Ammon's horn (tissue), 1 donor: ENCODE measurements at regions not wholly inside any gene's neighbourhood (a gene's known extent, or its start where the extent isn't known, plus 50 kb on each side); places are given as distances from the start of the nearest gene placed in this dataset.

Experiments
- DNase-seq: peaks from one replicate; pipeline ENCODE4 v3.0.0-alpha.2; 2016; ENCODE audit warnings: low spot score

DNA sequence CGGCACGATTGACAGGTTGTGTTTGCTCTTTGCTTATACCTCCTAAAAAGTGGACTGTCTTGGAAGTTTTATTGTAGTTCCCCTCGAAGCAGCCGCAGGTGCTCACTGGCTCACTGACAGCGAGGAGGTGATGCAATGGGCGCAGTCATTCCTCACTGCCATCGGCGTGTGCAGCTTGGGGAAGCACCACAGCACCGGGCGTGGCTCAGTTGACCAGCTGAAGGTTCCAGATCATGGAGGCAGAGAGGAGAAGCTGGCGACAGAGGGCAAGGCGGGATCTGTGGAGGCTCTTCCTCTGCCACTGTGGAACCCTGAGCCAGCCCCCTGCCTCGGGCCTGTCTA lies 72.1 kb upstream of the TNRC6C start:
- DNase-seq = no peak

DNA sequence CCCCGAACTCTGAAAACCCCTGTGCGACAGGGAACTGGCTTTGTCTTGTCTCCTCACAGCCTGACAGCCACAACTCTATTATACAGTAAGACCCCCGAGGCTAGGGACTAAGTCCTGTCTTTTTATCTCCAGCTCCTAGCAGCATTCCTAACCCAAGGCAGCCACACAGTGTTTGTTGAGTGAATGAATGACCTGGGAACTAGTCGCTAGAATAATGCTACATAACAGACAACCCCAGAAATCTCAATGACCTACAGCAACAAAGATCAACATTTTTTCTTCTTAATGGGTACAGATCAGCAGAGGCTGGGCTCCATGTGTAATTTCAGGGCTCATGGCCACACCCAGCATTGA lies 71.4 kb upstream of the TNRC6C start:
- no peak for DNase-seq

DNA sequence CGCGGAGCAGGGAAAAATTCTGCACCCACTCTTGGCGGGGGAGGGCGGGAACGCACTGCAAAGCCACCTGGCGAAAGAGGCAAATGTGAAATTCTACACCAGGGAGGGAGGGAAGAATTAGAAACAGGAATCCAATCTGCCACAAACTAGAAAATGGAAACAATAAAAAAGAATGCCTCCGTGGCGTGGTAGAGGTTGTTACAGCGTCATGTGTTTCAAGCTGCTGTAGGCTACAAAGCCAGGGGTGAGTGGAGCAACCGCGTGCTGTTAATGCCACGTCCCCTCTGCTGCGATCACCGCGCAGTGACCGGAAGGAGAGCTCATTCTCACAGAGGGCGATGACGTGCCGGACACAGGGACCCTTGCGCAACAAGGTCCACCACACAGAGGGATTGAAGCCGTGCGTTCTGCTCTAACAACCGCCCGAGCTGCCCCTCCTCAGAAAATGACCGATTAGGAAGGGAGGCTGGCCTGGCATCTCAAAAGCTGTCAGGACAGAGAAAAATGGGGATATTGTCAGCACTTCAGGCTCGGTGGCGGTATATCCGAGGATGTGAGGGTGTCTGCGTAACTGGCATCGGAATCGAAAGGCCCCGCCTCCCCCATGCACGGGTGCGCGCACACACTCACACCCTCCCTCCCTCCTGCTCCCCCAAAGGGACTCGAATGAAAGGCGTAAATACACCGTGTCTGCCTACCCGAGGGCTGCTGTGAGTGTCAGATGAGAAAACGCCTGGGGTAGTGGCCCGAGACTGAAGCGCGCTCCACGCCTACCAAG lies 70.8 kb upstream of the TNRC6C start:
- peak; percentile 77 for DNase-seq

DNA sequence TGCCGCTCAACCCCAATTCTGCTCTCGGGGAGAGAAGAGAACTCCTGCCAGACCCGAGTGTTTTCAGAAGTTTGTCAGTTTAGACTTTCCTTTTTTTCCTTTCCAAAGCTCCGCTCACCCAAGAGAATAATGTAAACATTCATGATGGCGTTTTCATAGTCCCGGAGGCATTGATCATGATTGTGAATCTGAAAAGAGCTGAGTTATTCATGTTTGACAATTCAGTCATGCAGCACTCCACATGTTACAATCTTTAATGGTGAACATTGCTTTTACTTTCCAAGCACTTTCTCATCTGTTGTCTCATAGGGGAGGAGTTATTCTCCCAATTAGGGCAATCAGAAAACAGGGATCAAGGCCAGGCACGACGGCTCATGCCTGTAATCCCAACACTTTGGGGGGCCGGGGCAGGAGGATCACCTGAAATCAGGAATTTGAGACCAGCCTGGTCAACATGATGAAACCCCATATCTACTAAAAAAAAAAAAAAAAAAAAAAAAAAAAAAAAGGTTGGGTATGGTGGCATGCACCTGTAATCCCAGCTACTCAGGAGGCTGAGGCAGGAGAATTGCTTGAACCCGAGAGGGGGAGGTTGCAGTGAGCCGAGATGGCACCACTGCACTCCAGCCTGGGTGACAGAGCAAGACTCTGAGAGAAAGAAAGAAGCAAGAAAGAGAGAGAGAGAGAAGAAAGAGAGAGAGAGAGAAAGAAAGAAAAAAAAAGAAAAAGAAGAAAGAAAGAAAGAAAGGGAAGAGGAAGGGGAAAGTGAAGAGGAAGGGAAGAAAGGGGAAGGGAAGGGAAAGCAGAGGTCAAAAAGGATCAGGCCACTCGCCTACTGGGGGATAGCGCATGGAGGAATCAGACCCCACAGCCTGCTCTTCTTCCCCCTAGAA lies 70.0 kb upstream of the TNRC6C start:
- no peak for DNase-seq

DNA sequence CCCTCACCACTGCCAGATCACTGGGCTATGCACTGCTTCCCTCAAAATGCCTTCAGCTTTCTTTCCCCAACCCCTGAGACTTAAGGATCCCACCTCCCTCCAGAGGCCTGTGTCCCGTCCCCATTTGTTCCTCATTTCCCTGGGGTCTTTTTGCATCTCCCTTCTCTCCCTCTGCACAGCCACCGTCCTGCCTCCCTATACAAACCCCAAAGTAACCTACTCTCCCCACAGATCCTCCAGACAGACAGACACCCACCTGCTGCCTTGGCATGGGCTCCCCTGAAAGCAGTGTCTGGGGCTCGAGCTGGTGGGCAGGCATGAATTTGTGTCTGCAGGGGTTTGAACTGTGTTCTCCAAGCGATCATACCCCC lies 69.4 kb upstream of the TNRC6C start:
- no peak for DNase-seq

DNA sequence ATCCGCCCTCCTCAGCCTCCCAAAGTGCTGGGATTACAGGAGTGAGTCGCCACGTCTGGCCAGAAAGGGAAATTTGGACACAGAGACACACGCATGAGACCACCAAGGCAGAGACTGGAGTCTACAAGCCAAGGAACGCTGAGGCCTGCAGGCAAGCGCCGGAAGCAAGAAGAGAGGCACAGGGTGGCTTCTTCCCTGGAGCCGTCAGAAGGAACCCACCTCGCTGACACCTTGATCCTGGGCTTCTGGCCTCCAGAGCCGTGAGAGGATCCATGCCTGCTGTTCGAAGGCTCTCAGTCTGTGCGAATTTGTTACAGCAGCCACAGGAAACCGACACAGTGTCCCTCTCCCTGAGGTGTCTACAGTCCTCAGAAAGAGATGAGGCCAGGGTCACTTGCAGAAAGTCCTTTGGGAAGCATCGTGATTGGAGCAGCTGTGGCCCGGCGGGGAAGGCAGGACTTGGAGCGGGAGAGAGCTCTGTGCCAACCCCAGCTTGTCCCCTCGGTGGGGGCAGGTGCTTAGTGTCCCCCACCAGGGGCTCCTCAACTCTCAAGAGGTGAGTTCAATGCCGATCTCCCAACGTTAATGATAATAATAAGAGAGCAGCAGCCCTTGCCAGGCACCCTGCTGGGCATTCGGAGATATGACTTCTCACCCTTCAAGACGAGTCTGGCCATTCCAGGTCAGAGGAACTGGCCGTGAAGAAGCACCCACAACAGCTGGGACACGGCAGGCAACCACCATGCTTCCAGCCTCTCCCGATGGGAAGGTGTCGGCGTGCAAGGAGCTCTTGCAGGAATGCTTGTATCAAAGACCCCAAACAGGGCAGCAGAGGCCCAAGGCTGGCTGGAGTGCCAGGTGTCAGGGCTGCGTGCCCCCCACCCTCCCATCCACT lies 68.4 kb upstream of the TNRC6C start:
- DNase-seq = no peak

DNA sequence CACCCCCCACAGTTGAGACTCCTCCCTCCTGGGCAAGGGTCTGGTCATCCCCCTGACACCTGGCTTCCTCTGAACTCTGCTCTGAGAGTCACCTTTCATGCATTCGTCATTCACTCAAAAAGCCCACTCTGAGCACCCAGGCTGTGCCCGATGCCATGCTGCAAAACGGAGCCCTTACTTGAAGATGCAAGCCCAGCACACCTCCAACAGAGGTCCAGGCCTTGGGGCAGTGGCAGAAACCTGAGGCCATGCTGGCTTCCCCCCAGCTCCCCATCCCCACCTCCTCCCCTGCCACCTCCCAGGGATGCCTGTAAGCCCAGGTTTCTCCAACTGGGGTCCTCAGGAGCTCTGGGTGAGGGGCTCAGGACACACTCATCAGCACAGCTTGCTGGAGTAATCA lies 67.7 kb upstream of the TNRC6C start:
- DNase-seq = no peak

DNA sequence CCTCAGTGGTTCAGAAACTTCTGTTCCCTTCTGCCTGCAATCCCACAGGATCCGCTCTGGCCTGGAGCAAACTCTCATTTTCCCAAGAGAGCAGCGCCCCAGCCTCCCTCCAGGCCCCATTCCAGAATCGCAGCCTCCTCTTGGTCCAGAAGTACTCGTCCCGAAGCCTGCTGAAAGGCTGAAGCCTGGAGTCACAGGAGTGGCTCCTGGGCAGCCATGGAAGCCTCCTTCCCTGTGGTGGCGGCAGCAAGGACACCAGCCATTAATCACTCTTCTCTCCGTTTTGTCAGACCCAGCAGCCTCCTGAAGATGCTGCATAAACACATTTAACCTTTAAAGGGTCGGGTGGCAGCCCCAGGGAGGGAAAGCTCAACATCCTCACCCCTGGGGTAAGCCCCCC lies 66.9 kb upstream of the TNRC6C start:
- no peak for DNase-seq

DNA sequence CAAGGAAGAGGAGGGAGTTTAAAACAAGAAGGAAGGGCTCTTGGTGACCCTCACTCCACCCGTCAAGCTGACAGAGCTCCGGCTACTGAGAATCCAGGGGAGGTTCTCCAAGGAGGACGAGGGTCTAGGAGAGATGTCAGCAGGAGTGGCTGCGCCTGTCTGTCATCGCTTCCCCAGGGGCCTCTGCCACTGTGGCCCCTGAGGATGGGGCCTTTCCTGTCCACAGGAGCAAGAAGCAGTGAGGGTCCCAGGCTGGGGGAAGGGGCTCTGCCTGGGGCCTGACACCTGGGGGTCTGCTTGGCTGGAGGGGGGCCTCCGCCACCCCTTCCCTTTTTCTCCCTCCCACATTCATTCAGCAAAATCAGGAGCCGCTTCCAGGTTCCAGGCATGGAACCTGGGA lies 66.5 kb upstream of the TNRC6C start:
- DNase-seq = no peak

DNA sequence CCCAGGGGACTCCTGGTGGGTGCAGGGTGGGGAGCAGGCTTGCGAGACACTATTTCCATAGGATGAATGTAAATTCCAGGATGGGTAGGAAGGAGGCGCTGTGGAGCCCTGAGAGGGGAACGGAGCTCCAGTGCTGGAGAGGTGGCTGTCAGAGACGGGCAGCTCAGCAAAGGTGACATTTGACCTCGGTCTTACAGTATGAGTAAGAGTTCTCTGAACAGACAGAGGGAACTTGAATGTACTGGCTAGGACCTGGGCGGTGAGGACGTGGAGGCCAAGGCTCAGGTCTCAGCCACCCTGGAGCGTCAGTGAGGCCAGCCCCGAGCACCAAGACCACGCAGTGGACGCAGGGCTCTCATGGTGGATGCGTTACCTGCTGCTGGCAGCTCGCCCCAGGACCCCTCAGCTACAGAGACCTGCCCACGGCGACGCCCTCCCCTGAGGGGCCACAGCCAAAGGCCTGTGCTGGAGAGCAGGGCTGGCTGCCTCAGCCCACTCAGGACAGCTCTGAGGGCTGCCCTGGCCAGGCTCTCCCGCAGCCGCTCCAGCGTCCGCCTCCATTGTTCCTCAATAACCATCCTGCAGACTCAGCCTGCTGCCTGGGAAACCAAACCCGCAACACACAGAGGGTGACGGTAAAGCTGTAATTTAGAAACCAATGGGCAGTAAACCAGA lies 65.9 kb upstream of the TNRC6C start:
- no peak for DNase-seq

DNA sequence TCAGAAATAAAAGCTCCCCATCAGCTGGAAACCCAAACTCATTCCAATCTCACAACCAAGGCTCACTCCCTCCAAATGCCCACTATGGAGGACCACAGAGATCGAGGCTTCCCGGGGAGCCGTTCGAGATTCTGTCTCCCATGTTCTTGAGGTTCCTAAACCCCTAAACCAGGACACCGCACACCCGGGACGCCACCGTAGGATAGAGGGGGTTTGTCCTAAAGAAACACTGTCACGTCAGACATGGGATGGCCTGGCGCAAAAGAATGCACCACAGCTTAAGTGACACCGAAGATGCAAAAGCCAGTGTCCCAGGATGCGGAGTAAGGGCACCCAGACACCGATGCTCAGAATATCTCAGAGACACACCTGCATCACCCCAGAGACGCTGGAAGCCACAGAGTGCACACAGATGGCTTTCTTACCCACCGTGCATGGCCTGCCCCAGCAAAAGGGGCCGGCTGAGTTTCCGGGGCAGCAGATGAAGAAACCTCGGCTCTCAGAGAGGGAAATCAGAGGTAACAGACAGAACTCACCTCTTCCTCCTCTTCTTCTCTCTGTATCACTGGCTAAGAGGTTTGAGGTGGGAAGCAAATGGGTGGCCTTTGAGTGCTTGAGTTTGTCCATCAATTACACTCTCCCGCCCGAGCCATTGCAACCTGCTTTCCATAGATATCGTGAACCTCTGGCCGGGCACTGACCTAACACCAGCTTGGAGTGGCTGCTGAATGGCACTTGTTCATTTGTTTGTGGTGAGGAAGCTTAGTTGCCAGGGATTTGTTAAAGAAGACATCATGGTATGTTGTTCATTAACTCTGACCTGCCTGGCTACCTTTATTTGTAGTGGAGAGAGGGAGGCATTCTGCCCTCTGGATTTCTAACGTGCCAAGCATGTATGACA lies 65.1 kb upstream of the TNRC6C start:
- DNase-seq = no peak

DNA sequence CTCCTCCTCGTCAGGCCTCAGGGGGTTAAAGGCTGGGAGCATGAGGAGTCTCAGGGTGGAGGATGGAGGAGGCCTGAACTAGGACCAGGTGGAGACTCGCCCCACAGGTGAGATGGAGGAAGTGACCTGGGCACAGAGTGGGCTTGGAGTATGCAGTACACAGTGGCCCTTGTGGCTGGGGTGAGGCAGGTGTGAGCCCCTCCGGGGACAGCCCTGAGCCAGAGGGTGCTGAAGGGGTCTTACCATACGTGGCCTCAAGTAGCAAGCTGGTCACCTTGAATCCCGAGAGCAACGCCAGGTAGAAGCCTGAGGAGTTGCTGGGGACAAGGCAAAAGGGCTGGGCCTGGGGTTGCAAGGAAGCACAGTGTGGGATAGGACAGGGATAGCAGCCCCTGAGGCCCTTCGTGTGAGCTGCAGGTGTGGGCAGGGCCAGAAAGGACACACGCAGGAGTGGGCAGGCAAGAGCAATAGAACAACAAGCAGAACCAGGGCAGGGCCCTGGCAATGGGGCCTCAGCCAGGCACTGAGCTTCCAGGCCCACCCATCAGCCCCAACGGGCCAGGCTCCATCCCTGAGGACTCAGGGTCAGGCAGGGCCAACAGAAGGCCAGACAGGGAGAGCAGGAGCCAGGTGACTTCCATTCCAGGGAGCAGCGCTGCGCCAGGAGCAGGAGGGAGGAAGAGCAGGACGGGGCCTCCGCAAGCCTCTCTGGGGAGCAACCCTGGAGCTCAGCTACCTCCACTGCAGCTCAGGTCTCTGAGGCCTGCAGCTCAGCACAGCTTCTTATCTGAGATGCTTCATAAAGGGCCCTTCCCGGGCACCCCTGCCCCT lies 64.2 kb upstream of the TNRC6C start:
- DNase-seq = no peak

DNA sequence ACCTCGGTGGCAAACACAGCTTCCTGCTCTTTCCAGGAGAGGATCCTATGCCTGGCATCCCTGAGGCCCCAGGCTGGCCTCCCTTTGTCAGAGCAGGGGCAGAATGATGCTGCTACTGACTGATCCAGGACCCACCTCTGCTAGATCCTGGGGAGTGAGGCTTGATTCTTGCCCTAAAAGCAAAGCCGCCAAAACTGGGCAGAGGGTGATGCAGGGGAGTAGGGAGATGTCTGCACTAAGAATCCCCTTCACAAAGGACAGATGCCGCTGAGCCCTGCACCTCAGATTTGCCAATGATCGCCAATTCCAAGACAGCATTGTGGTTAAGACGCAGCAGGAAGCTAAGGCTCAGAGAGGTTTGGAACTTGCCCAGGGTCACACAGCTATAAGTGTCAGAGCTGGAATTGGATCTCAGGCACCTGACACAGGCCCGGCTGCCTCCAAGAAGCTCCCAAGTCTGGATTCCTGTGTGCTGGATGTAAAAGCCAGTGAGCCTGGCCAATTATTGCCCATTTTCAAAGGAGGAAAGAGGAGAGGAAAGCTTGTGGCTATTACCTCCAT lies 60.7 kb upstream of the TNRC6C start:
- no peak for DNase-seq

DNA sequence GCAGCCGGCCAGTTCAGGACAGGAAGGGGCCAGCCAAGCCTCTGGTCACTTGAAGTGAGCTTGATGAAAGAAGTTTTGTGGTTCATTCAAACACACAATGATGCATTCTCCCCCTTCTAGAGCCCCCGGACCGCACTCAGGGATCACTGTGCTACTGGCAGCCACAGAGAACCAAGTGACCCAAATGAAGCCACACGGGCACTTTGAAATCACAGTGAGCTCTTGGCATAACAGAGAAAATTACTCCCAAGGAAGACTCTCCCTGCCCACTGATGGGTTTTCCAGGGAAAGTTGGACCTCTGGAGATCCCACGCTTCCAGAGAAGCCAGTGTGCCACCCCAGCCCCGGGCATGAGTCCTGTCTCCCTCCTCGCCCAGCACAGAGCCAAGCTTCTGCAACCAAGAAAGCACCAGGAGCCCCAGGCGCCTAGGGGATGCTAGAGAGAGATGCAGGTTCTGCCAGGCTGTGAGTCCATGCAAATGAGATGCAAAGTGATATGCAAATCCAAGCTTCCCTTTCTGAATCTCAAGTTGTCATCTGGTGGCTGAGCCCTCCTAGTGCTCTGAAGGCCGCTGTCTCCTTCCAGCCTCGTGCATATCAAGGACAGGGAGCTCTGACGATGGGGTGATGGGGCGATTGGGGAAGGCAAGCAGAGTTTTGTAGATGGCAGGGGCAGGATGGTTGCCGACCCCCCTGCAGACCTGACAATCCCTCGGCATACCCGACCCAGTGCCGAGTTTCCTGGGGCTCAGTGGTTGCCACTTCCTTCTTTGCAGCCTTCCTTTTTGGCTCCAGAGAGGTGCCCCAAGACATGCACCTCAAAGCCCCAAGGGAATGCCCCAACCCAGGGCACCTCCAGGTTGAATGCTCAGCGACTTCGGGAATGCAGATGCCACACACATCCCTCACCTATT lies 59.7 kb upstream of the TNRC6C start:
- no peak for DNase-seq

DNA sequence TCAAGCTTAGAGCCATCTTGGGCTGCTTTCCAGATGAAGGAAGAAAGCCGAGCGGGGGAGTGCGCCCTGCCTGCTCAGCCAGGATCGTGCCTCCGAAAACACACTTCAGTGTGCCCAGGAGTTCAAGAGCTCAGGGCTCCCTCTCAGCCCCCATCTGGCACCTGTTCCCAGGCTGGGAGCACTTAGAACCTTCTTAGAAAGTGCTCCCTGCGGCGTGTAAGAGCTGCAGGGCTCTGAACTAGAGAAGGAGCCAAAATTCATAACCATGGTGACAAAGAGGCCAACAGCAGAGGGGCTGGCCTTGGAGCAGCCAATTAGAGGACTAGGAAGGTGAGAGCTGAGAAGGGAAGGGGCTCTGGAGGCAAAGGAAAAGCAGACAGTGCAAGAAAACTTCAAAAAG lies 59.0 kb upstream of the TNRC6C start:
- DNase-seq = no peak

DNA sequence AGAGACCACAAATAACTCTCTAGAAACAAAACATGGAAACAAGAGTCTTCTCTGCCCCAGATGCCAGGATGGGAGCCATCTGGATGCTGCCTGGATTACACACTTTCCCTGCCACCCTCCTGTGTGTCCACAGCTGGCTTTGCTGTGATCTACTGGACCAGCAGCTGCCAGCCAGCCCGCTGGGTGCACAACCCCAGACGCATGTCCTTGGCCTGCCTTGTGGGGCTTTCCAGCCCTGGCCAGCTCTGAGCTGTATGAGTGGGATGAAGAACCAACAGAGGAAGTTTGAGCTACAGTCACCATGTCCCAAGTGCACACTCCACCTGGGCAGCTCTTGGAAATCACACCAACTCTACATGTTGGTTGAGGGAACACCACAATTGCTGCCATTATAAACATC lies 57.0 kb upstream of the TNRC6C start:
- DNase-seq = no peak

DNA sequence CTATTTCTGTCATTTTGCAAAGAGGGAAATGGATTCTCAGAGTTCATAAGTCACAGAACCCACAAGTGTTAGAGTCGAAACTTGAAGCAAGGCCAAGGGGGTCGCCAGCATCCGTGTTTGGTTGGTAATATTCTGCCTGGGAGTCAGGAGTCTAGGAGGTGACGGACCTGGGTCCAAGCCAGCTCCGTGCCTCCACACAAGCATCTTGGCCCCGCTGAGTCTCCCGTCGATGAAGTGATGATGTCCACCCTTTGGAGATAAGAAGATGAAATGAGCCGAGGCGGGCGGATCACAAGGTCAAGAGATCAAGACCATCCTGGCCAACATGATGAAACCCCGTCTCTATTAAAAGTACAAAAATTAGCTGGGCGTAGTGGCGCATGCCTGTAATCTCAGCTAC lies 53.2 kb upstream of the TNRC6C start:
- no peak for DNase-seq

DNA sequence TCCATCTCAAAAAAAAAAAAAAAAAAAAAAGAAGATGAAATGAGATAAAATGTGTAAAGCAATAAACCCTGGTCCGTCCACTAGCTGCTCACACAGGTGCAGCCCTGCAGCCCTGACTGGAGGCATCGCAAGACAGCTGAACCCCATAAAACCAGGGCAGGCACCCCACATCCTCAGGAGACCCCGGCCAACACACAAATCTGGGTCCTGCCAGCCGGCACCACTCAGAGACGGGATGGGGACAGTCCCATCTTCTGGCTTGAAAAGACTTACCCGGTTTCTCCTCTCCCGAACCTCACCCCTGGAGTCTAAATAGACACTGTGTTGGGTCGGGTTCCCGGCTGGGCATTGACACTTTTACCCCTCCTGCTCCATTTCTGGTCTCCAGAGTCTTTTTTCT lies 52.7 kb upstream of the TNRC6C start:
- no peak for DNase-seq

DNA sequence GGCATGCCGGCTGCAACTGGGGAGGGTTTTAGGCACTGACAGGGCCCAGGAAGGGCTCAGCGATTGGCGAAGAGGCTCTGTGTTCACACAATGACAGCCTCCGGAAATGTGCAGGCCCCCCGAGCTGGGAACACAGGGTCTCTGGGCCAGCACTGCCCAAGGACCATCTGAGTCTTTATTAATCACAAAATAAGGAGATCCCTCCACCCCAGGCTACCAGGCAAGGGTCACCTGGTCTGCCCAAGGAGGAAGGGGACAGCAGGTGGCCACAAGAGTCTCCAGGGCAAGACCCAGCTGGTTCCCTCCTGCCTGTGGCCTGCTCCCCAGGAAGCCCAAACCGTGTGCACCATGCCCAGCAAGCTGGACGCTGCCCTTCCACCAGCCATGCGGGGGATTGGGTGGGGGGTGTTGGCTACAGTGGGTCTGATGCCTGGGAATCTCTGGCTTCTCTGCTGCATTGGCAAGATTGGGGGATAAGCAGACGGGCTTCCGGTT lies 52.1 kb upstream of the TNRC6C start:
- no peak for DNase-seq
